Tibial nerve (tissue), 4 donors: ENCODE measurements at regions not wholly inside any gene's neighbourhood (a gene's known extent, or its start where the extent isn't known, plus 50 kb on each side); places are given as distances from the start of the nearest gene placed in this dataset.

Experiments
- EP300 ChIP-seq, 2 donors: sonication (generic); formaldehyde crosslinking; IDR thresholded peaks; one replicate each; pipeline ENCODE4 v1.6.1; 2017; ENCODE audit warnings: antibody characterized with exemption in 2 of 2, mild to moderate bottlenecking in 1 of 2
- POLR2A ChIP-seq, 2 donors: fragments of 450-650 bp; IDR thresholded peaks; one replicate each; pipeline ENCODE4 v1.6.1; 2017; ENCODE audit warnings: antibody characterized with exemption in 2 of 2, mild to moderate bottlenecking in 2 of 2, moderate library complexity in 2 of 2
- TF ChIP-seq, protein P1 (sequence below), 5 experiments: fragments of 200-600 bp in 3 of 5; fragments of 450-650 bp in 2 of 5; sonication (generic) in 3 of 5; IDR thresholded peaks; one replicate each; pipeline ENCODE4 v1.5.1; 2016 to 2019; ENCODE audit warnings: antibody characterized with exemption in 5 of 5, mild to moderate bottlenecking in 3 of 5, moderate library complexity in 2 of 5

DNA sequence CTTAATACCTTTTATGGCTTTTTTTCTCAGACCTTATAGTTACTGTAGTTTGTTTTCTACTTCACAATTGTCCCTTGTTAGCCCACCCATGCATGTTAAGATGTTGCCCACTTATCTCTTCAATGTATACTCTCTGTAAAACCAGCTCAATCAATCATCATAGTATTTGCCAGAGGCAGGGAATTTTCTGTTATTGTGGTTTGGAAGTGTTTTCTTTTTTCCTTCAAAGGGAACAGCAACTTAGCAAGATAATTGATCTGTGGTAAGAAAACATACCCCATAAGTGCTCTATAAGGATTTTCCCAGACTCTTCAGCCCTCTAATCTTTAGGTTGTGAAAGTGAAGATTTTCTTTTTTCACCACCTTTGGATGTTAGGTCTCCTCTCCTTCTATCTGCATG lies 76.7 kb upstream of the SYT9 start:
- TF ChIP-seq, protein P1, sequence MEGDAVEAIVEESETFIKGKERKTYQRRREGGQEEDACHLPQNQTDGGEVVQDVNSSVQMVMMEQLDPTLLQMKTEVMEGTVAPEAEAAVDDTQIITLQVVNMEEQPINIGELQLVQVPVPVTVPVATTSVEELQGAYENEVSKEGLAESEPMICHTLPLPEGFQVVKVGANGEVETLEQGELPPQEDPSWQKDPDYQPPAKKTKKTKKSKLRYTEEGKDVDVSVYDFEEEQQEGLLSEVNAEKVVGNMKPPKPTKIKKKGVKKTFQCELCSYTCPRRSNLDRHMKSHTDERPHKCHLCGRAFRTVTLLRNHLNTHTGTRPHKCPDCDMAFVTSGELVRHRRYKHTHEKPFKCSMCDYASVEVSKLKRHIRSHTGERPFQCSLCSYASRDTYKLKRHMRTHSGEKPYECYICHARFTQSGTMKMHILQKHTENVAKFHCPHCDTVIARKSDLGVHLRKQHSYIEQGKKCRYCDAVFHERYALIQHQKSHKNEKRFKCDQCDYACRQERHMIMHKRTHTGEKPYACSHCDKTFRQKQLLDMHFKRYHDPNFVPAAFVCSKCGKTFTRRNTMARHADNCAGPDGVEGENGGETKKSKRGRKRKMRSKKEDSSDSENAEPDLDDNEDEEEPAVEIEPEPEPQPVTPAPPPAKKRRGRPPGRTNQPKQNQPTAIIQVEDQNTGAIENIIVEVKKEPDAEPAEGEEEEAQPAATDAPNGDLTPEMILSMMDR (IDR thresholded peaks at IDR 0.05), result no peak
- TF ChIP-seq POLR2A (IDR thresholded peaks at IDR 0.05) (no peak), EP300 (IDR thresholded peaks at IDR 0.05) (no peak)
